Neuronal stem cell (in vitro differentiated cells): ENCODE measurements at regions not wholly inside any gene's neighbourhood (a gene's known extent, or its start where the extent isn't known, plus 50 kb on each side); places are given as distances from the start of the nearest gene placed in this dataset.

Source experiments
- DNase-seq: peaks from one replicate; pipeline ENCODE4 v3.0.0-alpha.2; 2013; ENCODE audit warnings: low spot score
- H2AFZ ChIP-seq: one replicate; pipeline ENCODE4 v1.6.1; 2013; ENCODE audit warnings: mild to moderate bottlenecking, low read length, inconsistent platforms
- H2AK5ac ChIP-seq: 2 replicates; pipeline ENCODE4 v1.6.1; 2013; ENCODE audit warnings: low read depth, mild to moderate bottlenecking, inconsistent platforms, low read length, moderate library complexity, mixed read lengths
- H2BK120ac ChIP-seq: 2 replicates; pipeline ENCODE4 v1.6.1; 2013; ENCODE audit warnings: low read depth, mild to moderate bottlenecking, inconsistent platforms, low read length, moderate library complexity, mixed read lengths
- H2BK12ac ChIP-seq: one replicate; pipeline ENCODE4 v1.6.1; 2013; ENCODE audit warnings: low read length, inconsistent platforms
- H2BK15ac ChIP-seq: 2 replicates; pipeline ENCODE4 v1.6.1; 2013; ENCODE audit warnings: mild to moderate bottlenecking, low read length, inconsistent platforms, mixed read lengths
- H2BK5ac ChIP-seq: one replicate; pipeline ENCODE4 v1.6.1; 2013; ENCODE audit warnings: inconsistent platforms, mild to moderate bottlenecking, low read length, moderate library complexity
- H3K14ac ChIP-seq: one replicate; pipeline ENCODE4 v1.6.1; 2013; ENCODE audit warnings: low read length, inconsistent platforms
- H3K18ac ChIP-seq: 2 replicates; pipeline ENCODE4 v1.6.1; 2013; ENCODE audit warnings: low read length, inconsistent platforms
- H3K23ac ChIP-seq: 2 replicates; pipeline ENCODE4 v1.6.1; 2013; ENCODE audit warnings: low read depth, mild to moderate bottlenecking, mixed read lengths, low read length, inconsistent platforms; ENCODE audit not compliant: poor library complexity
- H3K27ac ChIP-seq: replicated peaks from 3 replicates; pipeline ENCODE4 v1.5.1; 2013; ENCODE audit warnings: low read length, inconsistent platforms
- H3K27me3 ChIP-seq, 3 experiments: 2 replicates each; pipeline ENCODE4 v1.6.1; 2013; ENCODE audit warnings: low read length in 3 of 3, mild to moderate bottlenecking in 2 of 3, inconsistent platforms in 1 of 3, low read depth in 1 of 3, mixed read lengths in 1 of 3, moderate library complexity in 1 of 3; ENCODE audit not compliant: control insufficient read depth in 3 of 3, insufficient read depth in 3 of 3
- H3K36me3 ChIP-seq, 2 donors: replicated peaks in 1 of 2; 2 replicates each; pipeline ENCODE4 v1.6.1; 2013; ENCODE audit warnings: low read length in 2 of 2; ENCODE audit not compliant: control insufficient read depth in 2 of 2, insufficient read depth in 2 of 2
- H3K4ac ChIP-seq: 2 replicates; pipeline ENCODE4 v1.6.1; 2013; ENCODE audit warnings: inconsistent platforms, mild to moderate bottlenecking, low read length, moderate library complexity
- H3K4me1 ChIP-seq, 2 donors: 1 replicate in 1 of 2; 2 replicates in 1 of 2; pipeline ENCODE4 v1.6.1; 2013; ENCODE audit warnings: low read length in 2 of 2, low read depth in 1 of 2; ENCODE audit not compliant: control insufficient read depth in 2 of 2, insufficient read depth in 1 of 2
- H3K4me2 ChIP-seq: one replicate; pipeline ENCODE4 v1.6.1; 2013; ENCODE audit warnings: mild to moderate bottlenecking, low read length, inconsistent platforms; ENCODE audit not compliant: insufficient read depth, poor library complexity, severe bottlenecking
- H3K4me3 ChIP-seq, 2 donors: 2 replicates each; pipeline ENCODE4 v1.5.1; 2013; ENCODE audit warnings: low read length in 2 of 2, mild to moderate bottlenecking in 2 of 2, inconsistent platforms in 1 of 2, moderate library complexity in 1 of 2
- H3K79me1 ChIP-seq: one replicate; pipeline ENCODE4 v1.6.1; 2013; ENCODE audit warnings: low read depth, mild to moderate bottlenecking, inconsistent platforms, low read length, moderate library complexity
- H3K9ac ChIP-seq: one replicate; pipeline ENCODE4 v1.6.1; 2013; ENCODE audit warnings: mild to moderate bottlenecking, low read depth, low read length, inconsistent platforms; ENCODE audit not compliant: poor library complexity
- H3K9me3 ChIP-seq, 2 donors: replicated peaks in 1 of 2; 2 replicates each; pipeline versions ENCODE3 to v1.6.1; 2013; ENCODE audit warnings: low read length in 2 of 2, mild to moderate bottlenecking in 2 of 2, inconsistent platforms in 1 of 2, low read depth in 1 of 2, mixed read lengths in 1 of 2, moderate library complexity in 1 of 2; ENCODE audit not compliant: control insufficient read depth in 2 of 2, insufficient read depth in 1 of 2
- H4K8ac ChIP-seq: one replicate; pipeline ENCODE4 v1.6.1; 2013; ENCODE audit warnings: low read depth, mild to moderate bottlenecking, inconsistent platforms, low read length, moderate library complexity
- H4K91ac ChIP-seq: one replicate; pipeline ENCODE4 v1.6.1; 2013; ENCODE audit warnings: low read length, low read depth, mild to moderate bottlenecking, inconsistent platforms; ENCODE audit not compliant: poor library complexity
- WGBS, 2 donors: extraction: QIAGEN DNeasy Blood & Tissue Kit; methylation state at CpG; one replicate each; pipeline ENCODE4 v1.1.7; 2013; ENCODE audit warnings: missing lambda C conversion rate in 2 of 2, mixed read lengths in 1 of 2; ENCODE audit not compliant: insufficient read length in 2 of 2, insufficient replicate concordance in 1 of 2; ENCODE audit errors: extremely low coverage in 2 of 2; 5-methylcytosine and 5-hydroxymethylcytosine counted together

GRCh38 chr12:59041241-59042121, 121.2 kb upstream of the LRIG3 start:
- no peak overlapping the region for H2BK15ac ChIP-seq
- H2AFZ ChIP-seq, result peak overlapping the region; percentile 64
- H2BK120ac ChIP-seq, result no peak overlapping the region
- no peak overlapping the region for H2BK5ac ChIP-seq
- H3K9ac ChIP-seq, result no peak overlapping the region
- no peak overlapping the region for H3K4me3 ChIP-seq
- no peaks in the 10 kb centered on the region for H3K27me3 ChIP-seq
- DNase-seq, result no peak
- H2AK5ac ChIP-seq, result no peak overlapping the region
- H3K4ac ChIP-seq, result no peak overlapping the region
- H3K79me1 ChIP-seq, result no peaks in the 10 kb centered on the region
- WGBS, 2 donors, result no CpG with 5 or more reads among the region's 4 CpGs
- H3K4me2 ChIP-seq, result no peak overlapping the region
- no peak overlapping the region for H2BK12ac ChIP-seq
- H3K23ac ChIP-seq, result no peak overlapping the region
- H3K4me1 ChIP-seq, result peaks cover 11 to 20% of the 10 kb centered on the region in 2 donors
- peak overlapping the region; percentile 49 for H3K27ac ChIP-seq
- H3K36me3 ChIP-seq, result no peaks in the 10 kb centered on the region
- H4K8ac ChIP-seq, result no peak overlapping the region
- H3K18ac ChIP-seq, result no peak overlapping the region
- H3K9me3 ChIP-seq, result peaks cover 0 to 4% of the 10 kb centered on the region in 2 donors
- H3K14ac ChIP-seq, result no peak overlapping the region
- no peak overlapping the region for H4K91ac ChIP-seq

- Histone ChIP-seq H3K27me3 (no peaks in the 10 kb centered on the region), H3K4me1 (peaks cover 11 to 20% of the 10 kb centered on the region in 2 donors), H2BK5ac (no peak overlapping the region), H2AK5ac (no peak overlapping the region), H3K4ac (no peak overlapping the region), H3K9ac (no peak overlapping the region), H2AFZ (peak overlapping the region; percentile 57), H3K4me3 (no peak overlapping the region), H3K23ac (no peak overlapping the region), H2BK12ac (no peak overlapping the region), H3K14ac (no peak overlapping the region), H3K36me3 (no peaks in the 10 kb centered on the region), H2BK120ac (no peak overlapping the region), H4K91ac (no peak overlapping the region), H3K9me3 (peaks cover 0 to 4% of the 10 kb centered on the region in 2 donors), H3K18ac (no peak overlapping the region), H2BK15ac (no peak overlapping the region), H3K27ac (peak overlapping the region; percentile 84), H3K79me1 (no peaks in the 10 kb centered on the region), H3K4me2 (no peak overlapping the region), H4K8ac (no peak overlapping the region)
- no CpG with 5 or more reads among the region's 1 CpG for WGBS, 2 donors
- DNase-seq, result peak; percentile 62
Observed at GRCh38 chr12:59040656-59041055, 120.4 kb upstream of the LRIG3 start.

GRCh38 chr12:59040043-59040442, 119.7 kb upstream of the LRIG3 start:
- Histone ChIP-seq H3K4me3 (no peak overlapping the region), H2AK5ac (peak overlapping the region; percentile 4), H3K79me1 (no peaks in the 10 kb centered on the region), H3K14ac (no peak overlapping the region), H4K8ac (no peak overlapping the region), H2BK5ac (peak overlapping the region; percentile 4), H3K23ac (no peak overlapping the region), H3K18ac (peak overlapping the region; percentile 79), H3K4ac (no peak overlapping the region), H2BK12ac (no peak overlapping the region), H3K9me3 (peaks cover 0 to 4% of the 10 kb centered on the region in 2 donors), H2BK120ac (no peak overlapping the region), H3K4me1 (peaks cover 11 to 20% of the 10 kb centered on the region in 2 donors), H4K91ac (no peak overlapping the region), H3K27ac (peak overlapping the region; percentile 84), H2BK15ac (no peak overlapping the region), H3K36me3 (no peaks in the 10 kb centered on the region), H3K9ac (no peak overlapping the region), H2AFZ (peak overlapping the region; percentile 57), H3K27me3 (no peaks in the 10 kb centered on the region), H3K4me2 (no peak overlapping the region)
- no CpG with 5 or more reads among the region's 2 CpGs for WGBS, 2 donors
- DNase-seq, result no peak

GRCh38 chr12:59039005-59039404, 118.7 kb upstream of the LRIG3 start:
- no peak overlapping the region for H3K18ac ChIP-seq
- H3K4ac ChIP-seq, result no peak overlapping the region
- no peak overlapping the region for H3K4me2 ChIP-seq
- DNase-seq, result no peak
- WGBS, 2 donors, result no CpG with 5 or more reads among the region's 2 CpGs
- no peak overlapping the region for H3K14ac ChIP-seq
- H3K23ac ChIP-seq, result no peak overlapping the region
- H3K79me1 ChIP-seq, result no peaks in the 10 kb centered on the region
- H2BK120ac ChIP-seq, result no peak overlapping the region
- H2BK5ac ChIP-seq, result no peak overlapping the region
- peaks cover 11 to 20% of the 10 kb centered on the region in 2 donors for H3K4me1 ChIP-seq
- H2AK5ac ChIP-seq, result no peak overlapping the region
- no peak overlapping the region for H2BK12ac ChIP-seq
- H2BK15ac ChIP-seq, result no peak overlapping the region
- no peak overlapping the region for H3K27ac ChIP-seq
- H3K36me3 ChIP-seq, result no peaks in the 10 kb centered on the region
- H3K9me3 ChIP-seq, result peaks cover 0 to 4% of the 10 kb centered on the region in 2 donors
- no peak overlapping the region for H3K4me3 ChIP-seq
- H3K9ac ChIP-seq, result no peak overlapping the region
- H3K27me3 ChIP-seq, result no peaks in the 10 kb centered on the region
- no peak overlapping the region for H4K91ac ChIP-seq
- no peak overlapping the region for H4K8ac ChIP-seq
- no peak overlapping the region for H2AFZ ChIP-seq
